GM21786 (cell line): ENCODE measurements at regions not wholly inside any gene's neighbourhood (a gene's known extent, or its start where the extent isn't known, plus 50 kb on each side); places are given as distances from the start of the nearest gene placed in this dataset.

Experiments used
- ATAC-seq: cut with Tn5 transposase; IDR thresholded peaks from one replicate; pipeline ENCODE4 v1.9.1; 2021; ENCODE audit not compliant: unreplicated experiment

DNA sequence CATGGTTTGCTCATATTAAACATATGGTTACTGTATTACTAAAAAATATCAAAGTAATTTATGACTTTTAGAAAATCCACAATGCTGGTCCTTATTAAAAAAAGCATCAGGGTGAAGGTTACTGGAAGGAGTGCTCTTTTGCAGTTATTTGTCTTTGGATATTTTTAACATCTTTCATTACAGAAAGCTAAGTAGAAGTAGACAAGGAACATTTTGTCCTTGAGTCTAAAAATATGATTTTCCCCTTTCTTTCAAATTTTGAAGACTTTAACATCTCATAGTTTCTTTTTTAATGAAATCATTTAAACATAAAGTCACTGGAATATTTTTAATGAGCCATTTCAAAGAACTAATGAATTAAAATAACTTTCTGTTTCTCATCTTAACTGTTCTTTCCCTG lies 110.1 kb upstream of the TNS3 start:
- ATAC-seq = no peak

DNA sequence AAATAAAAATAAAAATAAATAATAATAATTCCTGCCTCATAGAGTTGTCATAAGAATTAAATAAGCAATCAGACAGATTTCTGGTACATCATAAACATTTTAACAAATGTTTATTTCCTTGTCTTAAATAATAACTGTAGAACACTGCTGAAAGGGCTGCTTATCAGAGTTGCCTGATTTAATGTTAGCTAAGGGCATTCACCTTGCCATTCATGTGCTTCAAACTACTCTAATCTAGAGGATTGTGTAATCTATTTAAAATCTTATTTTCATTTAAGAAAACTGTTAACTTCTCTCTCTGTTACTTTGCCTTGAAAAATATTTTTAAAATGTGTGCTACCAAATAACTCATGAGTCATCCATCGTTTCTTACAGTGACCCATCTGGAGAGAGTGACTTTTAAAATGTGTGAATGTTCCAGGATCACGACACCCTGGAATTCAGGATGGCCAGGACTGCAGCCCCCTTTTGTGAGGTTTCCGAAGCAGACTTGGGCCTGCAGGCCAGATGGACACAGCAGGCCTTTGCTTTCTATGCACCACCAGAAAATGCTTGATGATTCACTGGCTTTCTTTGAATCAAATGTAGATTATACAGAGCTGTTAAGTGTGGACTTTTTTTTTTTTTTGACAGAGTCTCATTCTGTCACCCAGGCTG lies 109.1 kb upstream of the TNS3 start:
- ATAC-seq = no peak

GRCh38 chr7:47689558-47689957 lies 107.6 kb upstream of the TNS3 start:
- ATAC-seq = no peak

GRCh38 chr7:47688311-47689100 lies 106.6 kb upstream of the TNS3 start:
- no peak for ATAC-seq

GRCh38 chr7:47685712-47686376 lies 103.9 kb upstream of the TNS3 start:
- ATAC-seq = no peak

- no peak for ATAC-seq
Measured at GRCh38 chr7:47685151-47685550, 103.2 kb upstream of the TNS3 start.

GRCh38 chr7:47684728-47685127 lies 102.8 kb upstream of the TNS3 start:
- no peak for ATAC-seq

DNA sequence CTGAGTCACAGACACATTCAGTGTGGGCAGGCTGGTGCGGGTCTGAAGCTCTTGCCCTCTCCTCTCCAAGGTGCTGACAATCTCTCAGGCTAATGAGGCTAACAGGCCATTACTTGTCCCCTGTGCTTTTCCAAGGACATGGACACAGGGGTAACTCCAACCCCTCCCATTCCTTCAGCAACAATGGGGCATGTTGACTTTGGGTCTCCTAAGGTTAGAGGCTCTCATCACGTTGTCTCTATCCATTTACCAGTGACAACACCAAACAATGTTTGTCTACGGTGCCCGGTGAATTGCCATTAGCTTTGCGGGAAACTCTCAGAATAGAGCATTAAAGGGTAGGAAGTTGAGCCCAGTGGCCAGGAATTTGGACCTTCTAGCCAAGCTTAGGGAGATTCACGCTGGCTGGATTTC lies 101.6 kb upstream of the TNS3 start:
- ATAC-seq = no peak

GRCh38 chr7:47682874-47683273 lies 101.0 kb upstream of the TNS3 start:
- ATAC-seq = no peak

- no peak for ATAC-seq
Measured at GRCh38 chr7:47681249-47681810, 99.4 kb upstream of the TNS3 start.

DNA sequence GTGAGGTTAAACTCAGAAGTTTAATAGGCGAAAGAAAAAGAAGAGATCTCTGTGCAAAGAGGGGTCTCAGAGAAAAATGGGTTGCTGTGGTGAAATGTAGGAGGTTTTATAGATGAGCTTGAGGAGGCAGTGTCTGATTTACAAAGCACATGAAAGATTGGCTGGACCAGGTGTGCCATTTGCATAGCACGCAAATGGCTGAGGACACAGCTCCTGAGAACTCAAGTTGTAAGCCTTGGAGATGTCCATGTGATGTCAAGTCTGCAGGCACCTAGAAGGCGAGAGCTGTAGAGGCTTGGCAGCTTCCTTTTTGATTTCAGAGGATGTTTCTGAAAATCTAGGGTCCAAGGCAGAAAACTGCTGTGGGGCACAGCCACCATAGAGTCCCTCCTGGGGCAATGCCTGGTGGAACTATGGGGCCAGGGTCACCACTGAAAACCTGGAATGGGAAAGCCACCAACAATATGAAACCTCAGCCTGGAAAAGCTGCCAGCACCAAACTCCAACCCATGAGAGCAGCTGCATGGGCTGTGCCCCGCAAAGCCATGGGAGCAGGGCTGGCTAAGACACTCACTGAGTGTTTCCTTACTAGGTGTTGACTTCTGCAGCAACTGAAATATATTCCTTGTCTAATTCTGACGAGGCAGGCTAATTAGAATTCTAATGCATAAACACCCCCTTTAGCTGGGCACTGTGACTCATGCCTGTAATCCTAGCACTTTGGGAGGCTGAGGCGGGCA lies 96.9 kb upstream of the TNS3 start:
- no peak for ATAC-seq

DNA sequence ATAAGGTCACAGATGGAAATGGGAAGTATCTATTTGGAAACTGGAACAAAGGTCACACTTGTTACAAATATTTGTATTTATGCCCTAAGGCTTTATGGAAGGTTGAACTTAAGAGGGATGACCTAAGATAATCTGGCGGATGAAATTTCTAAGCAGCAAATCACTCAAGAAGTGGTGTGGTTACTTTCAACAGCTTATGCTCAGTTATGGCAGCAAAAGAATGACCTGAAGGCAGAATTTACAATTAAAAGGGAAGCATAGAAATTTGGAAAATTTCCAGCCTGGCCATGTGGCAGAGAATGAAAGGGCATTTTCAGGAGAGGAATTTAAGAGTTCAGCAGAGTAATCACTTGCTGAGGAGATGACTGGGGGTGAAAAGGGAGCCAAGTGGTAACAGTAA lies 95.8 kb upstream of the TNS3 start:
- no peak for ATAC-seq

DNA sequence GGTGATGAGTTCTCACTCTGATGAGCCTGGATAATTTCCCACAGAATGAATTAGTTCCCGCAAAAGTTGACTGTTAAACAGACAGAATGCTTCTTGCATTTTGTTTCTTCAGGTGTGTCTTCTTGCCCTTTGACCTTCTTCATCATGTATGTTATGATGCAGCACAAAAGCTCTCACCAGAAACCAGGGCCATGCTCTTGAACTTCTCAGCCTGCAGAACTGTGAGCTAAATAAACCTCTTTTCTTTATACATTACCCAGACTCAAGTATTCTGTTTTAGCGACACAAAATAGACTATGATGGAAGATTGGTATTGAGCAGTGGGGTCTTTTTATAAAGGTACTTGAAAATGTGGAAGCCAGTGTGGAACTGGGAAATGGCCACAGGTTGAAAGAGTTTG lies 95.2 kb upstream of the TNS3 start:
- ATAC-seq = no peak

DNA sequence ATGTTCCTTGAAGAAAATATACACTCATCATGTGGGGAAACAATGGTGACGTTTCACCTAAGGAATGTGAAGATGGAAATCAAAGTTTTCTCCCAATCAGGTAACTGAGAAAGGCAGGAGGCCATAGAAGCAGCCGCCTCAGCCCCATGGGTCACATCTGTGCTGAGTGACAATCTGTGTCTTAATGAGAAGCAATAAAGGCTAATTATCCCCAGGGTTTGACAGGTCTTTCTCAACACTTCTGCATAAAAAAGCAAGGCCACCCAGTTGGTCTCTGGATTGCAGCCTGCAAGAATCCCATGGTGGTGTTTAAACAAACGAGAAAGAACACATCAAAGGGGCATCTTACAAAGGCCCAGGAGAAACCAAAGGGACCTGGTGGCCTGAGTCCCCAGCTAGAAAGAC lies 91.1 kb upstream of the TNS3 start:
- no peak for ATAC-seq

GRCh38 chr7:47672271-47672791 lies 90.4 kb upstream of the TNS3 start:
- no peak for ATAC-seq

- ATAC-seq = no peak
Measured at GRCh38 chr7:47671358-47671757, 89.4 kb upstream of the TNS3 start.

- peak; percentile 78 for ATAC-seq
Measured at GRCh38 chr7:47670729-47671128, 88.8 kb upstream of the TNS3 start.

DNA sequence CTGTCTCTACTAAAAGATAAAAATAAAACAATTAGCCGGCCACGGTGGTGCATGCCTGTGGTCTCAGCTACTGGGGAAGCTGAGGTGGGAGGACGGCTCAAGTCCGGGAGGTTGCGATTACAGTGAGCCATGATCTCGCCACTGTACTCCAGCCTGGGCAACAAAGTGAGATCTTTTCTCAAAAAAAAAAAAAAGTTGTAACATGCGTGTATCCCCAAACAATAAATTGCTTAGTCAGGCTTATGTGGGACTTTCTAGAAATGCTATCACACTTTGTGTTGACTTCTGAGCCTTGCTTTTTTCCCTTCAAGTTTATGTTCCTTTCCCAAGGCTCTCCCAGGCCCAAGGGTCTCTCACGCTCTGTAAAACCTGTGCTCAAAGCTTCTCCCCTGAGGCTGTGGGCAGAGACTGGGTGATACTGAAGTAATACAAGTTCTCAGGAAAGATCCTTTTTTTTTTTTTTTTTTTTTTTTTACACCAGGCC lies 88.0 kb upstream of the TNS3 start:
- ATAC-seq = no peak

DNA sequence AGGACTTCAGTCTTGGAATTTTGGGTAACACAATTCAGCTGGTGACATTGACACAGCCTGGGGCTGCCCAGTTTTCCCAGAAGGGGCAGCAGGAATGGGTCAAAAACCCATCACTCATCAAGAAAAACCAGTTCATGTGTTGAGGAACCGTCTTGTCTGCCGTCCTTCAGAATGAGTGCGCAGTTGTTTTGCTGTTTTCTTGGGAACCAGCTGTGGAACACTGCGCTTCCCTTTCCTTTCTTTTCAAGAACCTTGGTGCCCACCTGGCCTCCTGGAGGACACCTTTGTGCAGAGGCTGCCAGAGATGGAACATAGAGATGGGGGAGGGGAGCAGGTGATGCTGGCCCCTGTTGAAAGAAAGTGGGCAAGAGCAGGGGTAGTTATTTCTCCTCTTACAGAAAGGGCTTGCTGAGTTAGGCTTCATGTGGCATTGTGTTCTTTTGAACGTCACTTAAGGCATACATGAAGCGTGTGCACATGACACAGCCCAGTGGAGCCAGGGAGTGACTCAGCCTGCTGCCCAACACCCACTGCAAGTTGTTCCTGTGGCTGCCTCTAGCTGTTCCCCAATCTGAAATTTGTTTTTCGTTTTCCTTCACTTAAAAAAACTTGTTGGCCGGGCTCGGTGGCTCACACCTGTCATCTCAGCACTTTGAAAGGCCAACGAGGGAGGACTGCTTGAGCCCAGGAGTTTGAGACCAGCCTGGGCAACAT lies 87.4 kb upstream of the TNS3 start:
- ATAC-seq = peak; percentile 73
